ENCODE measurements at regions not wholly inside any gene's neighbourhood (a gene's known extent, or its start where the extent isn't known, plus 50 kb on each side); places are given as distances from the start of the nearest gene placed in this dataset.

DNA sequence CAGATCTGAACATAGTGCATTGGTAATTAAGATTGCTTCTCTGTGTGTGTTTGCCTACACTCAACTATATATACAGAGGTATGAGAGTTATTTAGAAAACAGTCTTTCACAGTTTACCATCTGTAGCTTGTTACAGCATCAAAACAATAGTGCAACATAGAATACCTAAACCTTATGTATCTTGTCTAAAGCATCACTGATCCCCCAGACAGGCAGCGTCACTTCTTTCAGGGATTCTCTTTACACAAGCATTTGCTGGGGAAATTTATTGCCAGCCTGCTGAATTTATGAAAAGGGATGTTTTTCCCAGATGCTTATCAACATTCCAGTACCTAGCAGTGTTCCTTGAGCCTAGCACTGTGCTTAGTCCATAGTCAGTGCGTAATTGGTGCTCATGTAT lies 195.8 kb upstream of the COL8A1 start:
- Histone ChIP-seq H3K36me3 (ENCODE audit: control insufficient read depth in 2 of 2, insufficient read depth in 2 of 2, low read length in 1 of 2) (no peaks in the 10 kb centered on the region), H3K4me2 (ENCODE audit: control insufficient read depth, insufficient read depth) (no peak overlapping the region), H3K9ac (ENCODE audit: control insufficient read depth, insufficient read depth, low read length) (no peak overlapping the region), H3K27me3 (replicated peaks in 1 of 2; ENCODE audit: control insufficient read depth in 2 of 2, insufficient read depth in 2 of 2, low read length in 1 of 2) (no peaks in the 10 kb centered on the region), H3K9me3 (replicated peaks; ENCODE audit: control insufficient read depth, insufficient read depth, low read length) (peaks cover 2% of the 10 kb centered on the region; the same call in 1 of the 3 replicates), H2AFZ (ENCODE audit: control insufficient read depth, low read depth, low read length) (no peak overlapping the region), H3K79me2 (ENCODE audit: control insufficient read depth, insufficient read depth, low read length) (no peaks in the 10 kb centered on the region), H3K27ac (ENCODE audit: control insufficient read depth, insufficient read depth) (no peak overlapping the region), H4K20me1 (ENCODE audit: control insufficient read depth, insufficient read depth) (no peaks in the 10 kb centered on the region), H3K4me1 (ENCODE audit: control insufficient read depth, insufficient read depth, low read length) (no peaks in the 10 kb centered on the region), H3K4me3 (no peak overlapping the region)
- ChIA-PET CTCF (no interaction called here), RAD21 (ENCODE audit: unreplicated experiment) (interaction anchor here (1.3 kb wide), 1 partner anchor 15 kb away, joined by 4 read pairs; no protein-coding TSS in a partner anchor), SMC1A (ENCODE audit: uncharacterized antibody, unreplicated experiment) (interaction anchor here (0.9 to 1.6 kb wide), 3 partner anchors 12 to 24 kb away, joined by 3 to 4 read pairs (median 4); no protein-coding TSS in a partner anchor), POLR2A (no interaction called here)
- WGBS (ENCODE audit: insufficient coverage, insufficient replicate concordance, low lambda C conversion rate, missing lambda C conversion rate) = 26% methylated on average over 2 of the region's 2 CpGs
- no TSS peak for BruUV-seq (replicated peaks)
- DNase-seq (ENCODE audit: low read depth, low spot score) = no peak
- intact Hi-C loops (cut with micrococcal nuclease; ENCODE audit: unreplicated experiment) = no loop called here
- FAIRE-seq = no peak
- no peak for ATAC-seq
- TF ChIP-seq, protein P1, sequence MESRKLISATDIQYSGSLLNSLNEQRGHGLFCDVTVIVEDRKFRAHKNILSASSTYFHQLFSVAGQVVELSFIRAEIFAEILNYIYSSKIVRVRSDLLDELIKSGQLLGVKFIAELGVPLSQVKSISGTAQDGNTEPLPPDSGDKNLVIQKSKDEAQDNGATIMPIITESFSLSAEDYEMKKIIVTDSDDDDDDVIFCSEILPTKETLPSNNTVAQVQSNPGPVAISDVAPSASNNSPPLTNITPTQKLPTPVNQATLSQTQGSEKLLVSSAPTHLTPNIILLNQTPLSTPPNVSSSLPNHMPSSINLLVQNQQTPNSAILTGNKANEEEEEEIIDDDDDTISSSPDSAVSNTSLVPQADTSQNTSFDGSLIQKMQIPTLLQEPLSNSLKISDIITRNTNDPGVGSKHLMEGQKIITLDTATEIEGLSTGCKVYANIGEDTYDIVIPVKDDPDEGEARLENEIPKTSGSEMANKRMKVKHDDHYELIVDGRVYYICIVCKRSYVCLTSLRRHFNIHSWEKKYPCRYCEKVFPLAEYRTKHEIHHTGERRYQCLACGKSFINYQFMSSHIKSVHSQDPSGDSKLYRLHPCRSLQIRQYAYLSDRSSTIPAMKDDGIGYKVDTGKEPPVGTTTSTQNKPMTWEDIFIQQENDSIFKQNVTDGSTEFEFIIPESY (IDR thresholded peaks at IDR 0.05) = no peak
- TF ChIP-seq SMARCA5 (IDR thresholded peaks at IDR 0.05) = no peak
- no peak for TF ChIP-seq GATAD2B (conservative IDR thresholded peaks at IDR 0.05; ENCODE audit: low read depth)
- TF ChIP-seq GABPA (IDR thresholded peaks at IDR 0.05; ENCODE audit: low read depth) = no peak
- TF ChIP-seq MEF2B (IDR thresholded peaks at IDR 0.05; ENCODE audit: partially characterized antibody, poor library complexity, severe bottlenecking) = no peak
- TF ChIP-seq MLLT1 (IDR thresholded peaks at IDR 0.05) = no peak
- TF ChIP-seq IKZF2 (IDR thresholded peaks at IDR 0.05) = no peak
- no peak for TF ChIP-seq HCFC1 (IDR thresholded peaks at IDR 0.05; ENCODE audit: low read length)
- no peak for TF ChIP-seq PAX5 (IDR thresholded peaks at IDR 0.05; ENCODE audit: borderline replicate concordance, low read depth, low read length)
- in situ Hi-C loops (cut with MboI) = no loop called here
